Liver (tissue), 8 donors: ENCODE measurements at regions not wholly inside any gene's neighbourhood (a gene's known extent, or its start where the extent isn't known, plus 50 kb on each side); places are given as distances from the start of the nearest gene placed in this dataset.

Experiments
- DNase-seq: peaks from one replicate; pipeline ENCODE4 v3.0.0-alpha.2; 2017; ENCODE audit warnings: low spot score
- H3K27ac ChIP-seq, 2 donors: one replicate each; pipeline ENCODE4 v1.7.0; 2013; ENCODE audit warnings: inconsistent platforms in 2 of 2, low read length in 2 of 2, control low read depth in 1 of 2, low read depth in 1 of 2, mild to moderate bottlenecking in 1 of 2
- H3K27me3 ChIP-seq, 4 donors: one replicate each; pipeline versions ENCODE4 v1.6.1 to v1.7.0; 2013; ENCODE audit warnings: low read length in 3 of 4, inconsistent platforms in 1 of 4, mild to moderate bottlenecking in 1 of 4, moderate library complexity in 1 of 4; ENCODE audit not compliant: control insufficient read depth in 4 of 4, insufficient read depth in 4 of 4
- H3K36me3 ChIP-seq, 4 donors: one replicate each; pipeline versions ENCODE4 v1.6.1 to v1.7.0; 2013; ENCODE audit warnings: low read length in 3 of 4, mild to moderate bottlenecking in 3 of 4, low read depth in 1 of 4, moderate library complexity in 1 of 4; ENCODE audit not compliant: control insufficient read depth in 4 of 4, insufficient read depth in 3 of 4
- H3K4me1 ChIP-seq, 4 donors: one replicate each; pipeline versions ENCODE4 v1.6.1 to v1.7.0; 2013; ENCODE audit warnings: low read length in 3 of 4, mild to moderate bottlenecking in 3 of 4, moderate library complexity in 1 of 4; ENCODE audit not compliant: control insufficient read depth in 4 of 4, insufficient read depth in 4 of 4
- H3K4me3 ChIP-seq, 3 donors: one replicate each; pipeline versions ENCODE4 v1.6.1 to v1.7.0; 2013; ENCODE audit warnings: low read length in 3 of 3, control low read depth in 1 of 3, low read depth in 1 of 3, mild to moderate bottlenecking in 1 of 3
- H3K9ac ChIP-seq, 2 donors: one replicate each; pipeline ENCODE4 v1.7.0; 2013; ENCODE audit warnings: low read length in 2 of 2, mild to moderate bottlenecking in 2 of 2, moderate library complexity in 2 of 2, control low read depth in 1 of 2, low read depth in 1 of 2
- H3K9me3 ChIP-seq, 4 donors: one replicate each; pipeline versions ENCODE4 v1.6.1 to v1.7.0; 2013; ENCODE audit warnings: low read length in 3 of 4; ENCODE audit not compliant: control insufficient read depth in 4 of 4
- ATF3 ChIP-seq: IDR thresholded peaks from 2 replicates; pipeline ENCODE4 v1.6.1; 2016; ENCODE audit warnings: antibody characterized with exemption
- CTCF ChIP-seq: fragments of 150-350 bp; IDR thresholded peaks from 2 replicates; pipeline ENCODE4 v1.5.1; 2017; ENCODE audit warnings: improper control_type of control experiment, low read depth, low read length; ENCODE audit not compliant: missing input control
- EGR1 ChIP-seq, 2 donors: IDR thresholded peaks; 2 replicates each; pipeline ENCODE4 v1.6.1; 2016 to 2018; ENCODE audit warnings: antibody characterized with exemption in 2 of 2, low read depth in 2 of 2
- FOXA1 ChIP-seq: IDR thresholded peaks from 2 replicates; pipeline ENCODE4 v1.6.1; 2016; ENCODE audit warnings: antibody characterized with exemption
- FOXA2 ChIP-seq: IDR thresholded peaks from 2 replicates; pipeline ENCODE4 v1.6.1; 2016; ENCODE audit warnings: antibody characterized with exemption
- GABPA ChIP-seq, 2 donors: IDR thresholded peaks in 1 of 2; conservative IDR thresholded peaks in 1 of 2; 2 replicates each; pipeline ENCODE4 v1.6.1; 2016; ENCODE audit warnings: antibody characterized with exemption in 2 of 2, mild to moderate bottlenecking in 1 of 2, moderate library complexity in 1 of 2
- HNF4A ChIP-seq, 2 donors: conservative IDR thresholded peaks; 2 replicates each; pipeline ENCODE4 v1.6.1; 2016; ENCODE audit warnings: antibody characterized with exemption in 2 of 2, mild to moderate bottlenecking in 2 of 2
- HNF4G ChIP-seq: IDR thresholded peaks from 2 replicates; pipeline ENCODE4 v1.6.1; 2016; ENCODE audit warnings: antibody characterized with exemption
- JUND ChIP-seq, 2 donors: IDR thresholded peaks; 2 replicates each; pipeline ENCODE4 v1.6.1; 2016; ENCODE audit warnings: antibody characterized with exemption in 2 of 2
- MAX ChIP-seq: IDR thresholded peaks from 2 replicates; pipeline ENCODE4 v1.6.1; 2016; ENCODE audit warnings: antibody characterized with exemption
- NR2F2 ChIP-seq: IDR thresholded peaks from 2 replicates; pipeline ENCODE4 v1.6.1; 2016; ENCODE audit warnings: antibody characterized with exemption
- RAD21 ChIP-seq, 2 donors: IDR thresholded peaks; 2 replicates each; pipeline ENCODE4 v1.6.1; 2016; ENCODE audit warnings: antibody characterized with exemption in 2 of 2, mild to moderate bottlenecking in 2 of 2
- REST ChIP-seq: IDR thresholded peaks from 2 replicates; pipeline ENCODE4 v1.6.1; 2016; ENCODE audit warnings: antibody characterized with exemption, mild to moderate bottlenecking
- RXRA ChIP-seq, 2 donors: IDR thresholded peaks; 2 replicates each; pipeline ENCODE4 v1.6.1; 2017 to 2018; ENCODE audit warnings: antibody characterized with exemption in 2 of 2, mild to moderate bottlenecking in 1 of 2
- SP1 ChIP-seq: IDR thresholded peaks from 2 replicates; pipeline ENCODE4 v1.6.1; 2018; ENCODE audit warnings: antibody characterized with exemption, mild to moderate bottlenecking
- TAF1 ChIP-seq: conservative IDR thresholded peaks from 2 replicates; pipeline ENCODE4 v1.6.1; 2016; ENCODE audit warnings: antibody characterized with exemption, mild to moderate bottlenecking
- YY1 ChIP-seq: IDR thresholded peaks from 2 replicates; pipeline ENCODE4 v1.6.1; 2016; ENCODE audit warnings: antibody characterized with exemption, mild to moderate bottlenecking
- WGBS: extraction: QIAGEN DNeasy Blood & Tissue Kit; methylation state at CpG from one replicate; pipeline ENCODE4 v1.1.7; 2013; 5-methylcytosine and 5-hydroxymethylcytosine counted together
- TF ChIP-seq, protein P1 (sequence below): IDR thresholded peaks from 2 replicates; pipeline ENCODE4 v1.6.1; 2016; ENCODE audit warnings: antibody characterized with exemption
- donor health status: healthy.
- donor health status: healthy.
- donor health status: healthy.
- donor health status: healthy.
- donor health status: healthy.

GRCh38 chr4:17252131-17252530, 259.8 kb downstream of the QDPR start:
- H3K27ac ChIP-seq, result no peak overlapping the region
- TF ChIP-seq FOXA1, result no peak
- TF ChIP-seq RAD21 (IDR thresholded peaks at IDR 0.05), result no peak
- no peak for TF ChIP-seq ATF3
- no peak for TF ChIP-seq RXRA (IDR thresholded peaks at IDR 0.05)
- no peak for TF ChIP-seq NR2F2
- TF ChIP-seq SP1, result no peak
- no peak for TF ChIP-seq JUND (IDR thresholded peaks at IDR 0.05)
- TF ChIP-seq, protein P1, sequence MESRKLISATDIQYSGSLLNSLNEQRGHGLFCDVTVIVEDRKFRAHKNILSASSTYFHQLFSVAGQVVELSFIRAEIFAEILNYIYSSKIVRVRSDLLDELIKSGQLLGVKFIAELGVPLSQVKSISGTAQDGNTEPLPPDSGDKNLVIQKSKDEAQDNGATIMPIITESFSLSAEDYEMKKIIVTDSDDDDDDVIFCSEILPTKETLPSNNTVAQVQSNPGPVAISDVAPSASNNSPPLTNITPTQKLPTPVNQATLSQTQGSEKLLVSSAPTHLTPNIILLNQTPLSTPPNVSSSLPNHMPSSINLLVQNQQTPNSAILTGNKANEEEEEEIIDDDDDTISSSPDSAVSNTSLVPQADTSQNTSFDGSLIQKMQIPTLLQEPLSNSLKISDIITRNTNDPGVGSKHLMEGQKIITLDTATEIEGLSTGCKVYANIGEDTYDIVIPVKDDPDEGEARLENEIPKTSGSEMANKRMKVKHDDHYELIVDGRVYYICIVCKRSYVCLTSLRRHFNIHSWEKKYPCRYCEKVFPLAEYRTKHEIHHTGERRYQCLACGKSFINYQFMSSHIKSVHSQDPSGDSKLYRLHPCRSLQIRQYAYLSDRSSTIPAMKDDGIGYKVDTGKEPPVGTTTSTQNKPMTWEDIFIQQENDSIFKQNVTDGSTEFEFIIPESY, result no peak
- TF ChIP-seq HNF4G, result no peak
- no peak for TF ChIP-seq HNF4A (conservative IDR thresholded peaks at IDR 0.05)
- TF ChIP-seq YY1, result no peak
- no peaks in the 10 kb centered on the region for H3K4me1 ChIP-seq
- H3K4me3 ChIP-seq, result no peak overlapping the region
- no peaks in the 10 kb centered on the region for H3K9me3 ChIP-seq
- 67% methylated on average over 2 of the region's 2 CpGs for WGBS
- H3K36me3 ChIP-seq, result no peaks in the 10 kb centered on the region
- DNase-seq, result no peak
- H3K27me3 ChIP-seq, result peaks cover 0 to 3% (median 0%) of the 10 kb centered on the region in 4 donors
- no peak overlapping the region for H3K9ac ChIP-seq

- WGBS, result 70% methylated on average over 3 of the region's 3 CpGs
- Histone ChIP-seq H3K4me1 (no peaks in the 10 kb centered on the region), H3K9ac (no peak overlapping the region), H3K27me3 (peaks cover 0 to 3% (median 0%) of the 10 kb centered on the region in 4 donors), H3K36me3 (no peaks in the 10 kb centered on the region), H3K9me3 (no peaks in the 10 kb centered on the region), H3K4me3 (no peak overlapping the region), H3K27ac (no peak overlapping the region)
- no peak for TF ChIP-seq RAD21 (IDR thresholded peaks at IDR 0.05)
- no peak for DNase-seq
These were observed 260.8 kb downstream of the QDPR start for GRCh38 chr4:17251101-17251500.

DNA sequence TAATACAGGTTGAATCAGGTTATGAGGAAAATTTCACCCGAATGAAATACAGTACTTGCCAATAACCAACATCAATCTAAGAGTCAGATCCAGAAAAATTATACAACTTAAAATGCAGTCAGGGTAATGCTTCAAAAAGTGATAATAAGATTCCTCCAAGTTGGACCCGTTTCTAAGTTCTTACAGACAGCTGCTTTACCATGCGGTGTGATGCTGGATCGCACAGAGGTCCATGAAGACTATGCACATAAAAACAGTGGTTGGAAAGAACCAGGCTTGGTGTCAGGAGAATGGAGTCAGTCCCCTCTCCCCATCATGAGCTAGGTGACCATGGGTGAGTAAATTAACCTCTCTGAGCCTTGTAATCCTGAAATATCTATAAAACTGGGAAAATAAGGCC, 261.3 kb downstream of the QDPR start:
- Histone ChIP-seq H3K4me3 (no peak overlapping the region), H3K36me3 (no peaks in the 10 kb centered on the region), H3K9me3 (no peaks in the 10 kb centered on the region), H3K4me1 (no peaks in the 10 kb centered on the region), H3K27me3 (peaks cover 0 to 3% (median 0%) of the 10 kb centered on the region in 4 donors), H3K9ac (no peak overlapping the region), H3K27ac (no peak overlapping the region)
- TF ChIP-seq MAX (no peak), FOXA1 (no peak), RXRA (IDR thresholded peaks at IDR 0.05) (no peak), TAF1 (no peak), SP1 (no peak), CTCF (no peak), RAD21 (IDR thresholded peaks at IDR 0.05) (no peak), GABPA (IDR thresholded peaks at IDR 0.05 in 1 of 2, conservative IDR thresholded peaks at IDR 0.05 in 1 of 2) (no peak), JUND (IDR thresholded peaks at IDR 0.05) (no peak), REST (no peak), HNF4A (conservative IDR thresholded peaks at IDR 0.05) (no peak), ATF3 (no peak), NR2F2 (no peak), FOXA2 (no peak), HNF4G (no peak), EGR1 (IDR thresholded peaks at IDR 0.05; ENCODE audit: low read depth in 2 of 2) (no peak)
- TF ChIP-seq, protein P1, result no peak
- no peak for DNase-seq
- WGBS, result 88% methylated on average over 4 of the region's 4 CpGs
